DND-41 (cell line): ENCODE measurements at regions not wholly inside any gene's neighbourhood (a gene's known extent, or its start where the extent isn't known, plus 50 kb on each side); places are given as distances from the start of the nearest gene placed in this dataset.

Source experiments
- ATAC-seq: fragments of 200-7000 bp; cut with Tn5 transposase; 3 replicates; pipeline ENCODE4 v1.9.1; 2021; ENCODE audit warnings: low read depth; ENCODE audit not compliant: insufficient read depth
- DNase-seq: peaks from one replicate; pipeline ENCODE4 v3.0.0-alpha.2; 2020
- H2AFZ ChIP-seq: 2 replicates; pipeline ENCODE4 v1.6.0; 2012; ENCODE audit warnings: low read depth, low read length
- H3K27ac ChIP-seq: 2 replicates; pipeline ENCODE4 v1.5.1; 2012; ENCODE audit warnings: low read length, inconsistent platforms
- H3K27me3 ChIP-seq: fragments of 200-600 bp; sonication (generic); 2 replicates; pipeline ENCODE4 v1.6.0; 2012; ENCODE audit warnings: low read length, mild to moderate bottlenecking, inconsistent platforms; ENCODE audit not compliant: insufficient read depth, poor library complexity
- H3K36me3 ChIP-seq: 2 replicates; pipeline ENCODE4 v1.5.1; 2012; ENCODE audit warnings: low read length, inconsistent platforms; ENCODE audit not compliant: insufficient read depth
- H3K4me1 ChIP-seq: 2 replicates; pipeline ENCODE4 v1.5.1; 2012; ENCODE audit warnings: mild to moderate bottlenecking, low read length; ENCODE audit not compliant: insufficient read depth
- H3K4me2 ChIP-seq: 2 replicates; pipeline ENCODE4 v1.6.0; 2012; ENCODE audit warnings: mild to moderate bottlenecking, moderate library complexity, low read length, inconsistent platforms; ENCODE audit not compliant: insufficient read depth
- H3K4me3 ChIP-seq, 2 experiments: fragments of 200-600 bp in 1 of 2; shearing (Covaris generic) in 1 of 2; 2 replicates each; pipeline ENCODE4 v1.5.1; 2012 to 2016; ENCODE audit warnings: inconsistent platforms in 2 of 2, low read length in 2 of 2, mild to moderate bottlenecking in 2 of 2, low read depth in 1 of 2, moderate library complexity in 1 of 2
- H3K79me2 ChIP-seq: 2 replicates; pipeline ENCODE4 v1.6.0; 2012; ENCODE audit warnings: low read length, inconsistent platforms; ENCODE audit not compliant: insufficient read depth
- H3K9ac ChIP-seq: 2 replicates; pipeline ENCODE4 v1.6.0; 2012; ENCODE audit warnings: low read depth, mild to moderate bottlenecking, inconsistent platforms, low read length, moderate library complexity
- H3K9me3 ChIP-seq: 2 replicates; pipeline ENCODE4 v1.5.1; 2012; ENCODE audit warnings: low read length, moderate library complexity, mild to moderate bottlenecking, inconsistent platforms; ENCODE audit not compliant: insufficient read depth, severe bottlenecking
- H4K20me1 ChIP-seq: 2 replicates; pipeline ENCODE4 v1.6.0; 2012; ENCODE audit warnings: low read length; ENCODE audit not compliant: insufficient read depth
- EZH2 ChIP-seq: IDR thresholded peaks from 3 replicates; pipeline ENCODE4 v1.6.1; 2012; ENCODE audit warnings: borderline replicate concordance, low read depth, mild to moderate bottlenecking, moderate library complexity, low read length, inconsistent platforms; ENCODE audit not compliant: severe bottlenecking
- TF ChIP-seq, protein P1 (sequence below): IDR thresholded peaks from 2 replicates; pipeline ENCODE4 v1.5.1; 2012; ENCODE audit warnings: borderline replicate concordance, low read length, moderate library complexity, mild to moderate bottlenecking; ENCODE audit not compliant: poor library complexity, severe bottlenecking; ENCODE audit errors: extremely low read depth

DNA sequence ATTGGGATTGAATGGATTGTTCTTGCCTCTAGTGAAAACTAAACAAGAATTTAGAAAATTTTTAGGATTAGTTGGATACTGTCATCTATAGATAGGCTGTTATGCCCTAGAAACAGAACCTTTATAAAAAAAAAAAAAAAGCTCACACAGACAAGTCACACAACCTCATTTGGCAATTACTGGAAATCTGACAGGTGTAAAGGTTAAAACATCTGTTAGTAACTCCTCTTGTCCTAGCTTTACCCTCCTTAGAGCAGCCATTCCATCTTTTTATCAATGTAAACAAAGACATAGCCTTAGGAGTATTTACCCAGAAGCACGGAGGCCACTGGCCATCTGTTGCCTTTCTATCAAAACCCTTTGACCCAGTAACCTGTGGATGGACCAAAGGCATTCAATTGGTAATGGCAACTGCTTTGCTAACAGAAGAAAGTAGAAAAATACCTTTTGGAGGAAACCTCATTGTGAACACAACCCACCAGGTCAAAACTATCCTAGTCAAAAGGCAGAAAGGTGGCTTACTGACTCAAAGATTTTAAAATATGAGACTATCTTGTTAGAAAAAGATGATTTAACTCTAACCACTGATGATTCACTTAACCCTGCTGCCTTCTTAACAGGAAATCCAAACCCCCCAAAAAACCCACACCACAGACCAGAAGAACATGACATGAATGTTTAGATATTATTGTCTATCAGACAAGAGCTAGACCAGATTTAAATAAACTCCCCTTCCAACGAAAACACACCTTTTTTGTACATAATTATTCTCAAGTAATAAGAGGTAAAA, 357.2 kb upstream of the HSFY2 start:
- Histone ChIP-seq H3K9ac (no peak overlapping the region), H3K27me3 (no peaks in the 10 kb centered on the region), H4K20me1 (no peaks in the 10 kb centered on the region), H3K9me3 (no peaks in the 10 kb centered on the region), H3K4me2 (no peak overlapping the region), H3K27ac (no peak overlapping the region), H3K4me3 (no peak overlapping the region), H2AFZ (no peak overlapping the region), H3K4me1 (no peaks in the 10 kb centered on the region), H3K36me3 (no peaks in the 10 kb centered on the region), H3K79me2 (no peaks in the 10 kb centered on the region)
- DNase-seq (no peak), ATAC-seq (no peak)
- TF ChIP-seq, protein P1, sequence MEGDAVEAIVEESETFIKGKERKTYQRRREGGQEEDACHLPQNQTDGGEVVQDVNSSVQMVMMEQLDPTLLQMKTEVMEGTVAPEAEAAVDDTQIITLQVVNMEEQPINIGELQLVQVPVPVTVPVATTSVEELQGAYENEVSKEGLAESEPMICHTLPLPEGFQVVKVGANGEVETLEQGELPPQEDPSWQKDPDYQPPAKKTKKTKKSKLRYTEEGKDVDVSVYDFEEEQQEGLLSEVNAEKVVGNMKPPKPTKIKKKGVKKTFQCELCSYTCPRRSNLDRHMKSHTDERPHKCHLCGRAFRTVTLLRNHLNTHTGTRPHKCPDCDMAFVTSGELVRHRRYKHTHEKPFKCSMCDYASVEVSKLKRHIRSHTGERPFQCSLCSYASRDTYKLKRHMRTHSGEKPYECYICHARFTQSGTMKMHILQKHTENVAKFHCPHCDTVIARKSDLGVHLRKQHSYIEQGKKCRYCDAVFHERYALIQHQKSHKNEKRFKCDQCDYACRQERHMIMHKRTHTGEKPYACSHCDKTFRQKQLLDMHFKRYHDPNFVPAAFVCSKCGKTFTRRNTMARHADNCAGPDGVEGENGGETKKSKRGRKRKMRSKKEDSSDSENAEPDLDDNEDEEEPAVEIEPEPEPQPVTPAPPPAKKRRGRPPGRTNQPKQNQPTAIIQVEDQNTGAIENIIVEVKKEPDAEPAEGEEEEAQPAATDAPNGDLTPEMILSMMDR, result no peak
- no peak for TF ChIP-seq EZH2

DNA sequence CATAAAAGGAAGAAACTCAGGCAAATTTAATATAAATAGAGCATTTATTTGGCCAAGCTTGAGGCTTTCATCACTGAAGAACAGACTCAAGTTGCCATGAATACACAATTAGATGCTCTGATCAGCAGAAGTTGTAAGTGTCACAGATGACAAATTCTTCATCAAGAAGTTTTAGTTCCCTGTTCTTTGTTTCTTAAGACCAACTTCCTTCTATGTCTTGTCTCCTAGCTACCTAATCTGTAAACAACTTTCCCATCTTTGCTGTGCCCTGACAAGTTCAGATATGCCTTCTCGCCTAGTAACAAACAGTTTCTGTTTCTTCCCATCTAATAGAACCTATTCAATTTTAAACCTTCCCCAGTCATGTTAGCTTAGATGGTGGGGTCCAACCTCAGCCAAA, 353.4 kb upstream of the HSFY2 start:
- H3K4me2 ChIP-seq, result no peak overlapping the region
- no peak for ATAC-seq
- H4K20me1 ChIP-seq, result no peaks in the 10 kb centered on the region
- no peak overlapping the region for H3K4me3 ChIP-seq
- TF ChIP-seq, protein P1, result no peak
- no peak for TF ChIP-seq EZH2
- H3K36me3 ChIP-seq, result no peaks in the 10 kb centered on the region
- no peak overlapping the region for H2AFZ ChIP-seq
- no peak overlapping the region for H3K9ac ChIP-seq
- no peak overlapping the region for H3K27ac ChIP-seq
- H3K9me3 ChIP-seq, result no peaks in the 10 kb centered on the region
- no peaks in the 10 kb centered on the region for H3K79me2 ChIP-seq
- H3K4me1 ChIP-seq, result no peaks in the 10 kb centered on the region
- DNase-seq, result no peak
- no peaks in the 10 kb centered on the region for H3K27me3 ChIP-seq

DNA sequence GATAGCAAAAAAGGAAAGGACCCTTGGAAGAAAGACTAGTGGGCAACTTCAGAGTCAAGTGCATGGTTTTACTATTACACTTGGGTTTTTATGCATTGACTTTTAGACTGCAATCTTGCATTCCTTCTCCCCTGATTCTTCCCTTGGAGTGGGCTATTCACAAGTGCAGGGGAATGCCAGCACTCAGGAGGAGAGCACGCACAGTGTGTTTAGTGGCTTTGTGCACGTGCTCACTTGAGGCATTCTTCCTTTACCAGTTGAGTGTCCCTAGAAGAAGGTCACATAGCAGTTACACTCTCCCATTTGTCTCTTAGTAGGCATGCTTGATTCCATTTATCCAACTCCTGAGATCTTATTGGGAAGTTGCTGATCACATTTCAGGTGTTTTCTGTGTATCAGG, 351.1 kb upstream of the HSFY2 start:
- no peak overlapping the region for H3K4me2 ChIP-seq
- H3K27me3 ChIP-seq, result no peaks in the 10 kb centered on the region
- no peak for TF ChIP-seq EZH2
- TF ChIP-seq, protein P1, result no peak
- DNase-seq, result no peak
- no peak overlapping the region for H2AFZ ChIP-seq
- H3K79me2 ChIP-seq, result no peaks in the 10 kb centered on the region
- no peak overlapping the region for H3K27ac ChIP-seq
- H3K4me1 ChIP-seq, result no peaks in the 10 kb centered on the region
- no peak overlapping the region for H3K4me3 ChIP-seq
- no peak for ATAC-seq
- H3K9me3 ChIP-seq, result no peaks in the 10 kb centered on the region
- no peaks in the 10 kb centered on the region for H4K20me1 ChIP-seq
- H3K9ac ChIP-seq, result no peak overlapping the region
- no peaks in the 10 kb centered on the region for H3K36me3 ChIP-seq

DNA sequence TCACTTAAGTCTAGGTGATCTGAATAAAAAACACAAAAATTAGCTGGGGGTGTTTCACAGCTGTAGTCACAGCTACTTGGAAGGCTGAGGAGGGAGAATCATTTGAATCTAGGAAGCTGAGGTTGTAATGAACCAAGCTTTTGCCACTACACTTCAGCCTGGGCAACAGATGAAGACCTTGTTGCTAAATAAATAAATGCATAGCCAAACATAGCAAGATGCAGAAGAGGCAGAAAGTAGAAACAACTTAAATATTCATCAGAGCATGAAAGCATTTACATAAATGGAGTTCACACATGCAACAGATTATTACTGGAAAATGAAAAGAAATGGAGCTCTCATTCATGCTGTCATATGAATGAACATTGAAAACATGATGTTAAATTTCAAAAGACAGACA, 348.9 kb upstream of the HSFY2 start:
- no peak for DNase-seq
- Histone ChIP-seq H3K36me3 (no peaks in the 10 kb centered on the region), H3K9ac (no peak overlapping the region), H3K4me3 (no peak overlapping the region), H3K4me2 (no peak overlapping the region), H3K27me3 (no peaks in the 10 kb centered on the region), H2AFZ (no peak overlapping the region), H3K9me3 (no peaks in the 10 kb centered on the region), H3K4me1 (no peaks in the 10 kb centered on the region), H3K79me2 (no peaks in the 10 kb centered on the region), H3K27ac (no peak overlapping the region), H4K20me1 (no peaks in the 10 kb centered on the region)
- TF ChIP-seq EZH2, result no peak
- TF ChIP-seq, protein P1, result no peak
- no peak for ATAC-seq
